Retina (tissue), 1 donor: ENCODE measurements at regions not wholly inside any gene's neighbourhood (a gene's known extent, or its start where the extent isn't known, plus 50 kb on each side); places are given as distances from the start of the nearest gene placed in this dataset.
"Not testable (repeated sequence)": the region's sequence is repeated elsewhere in the genome, so short reads cannot be mapped to it uniquely, and the experiment has no call there.

ENCODE experiments used
- DNase-seq: peaks from one replicate; pipeline ENCODE4 v3.0.0-alpha.2; 2016

DNA sequence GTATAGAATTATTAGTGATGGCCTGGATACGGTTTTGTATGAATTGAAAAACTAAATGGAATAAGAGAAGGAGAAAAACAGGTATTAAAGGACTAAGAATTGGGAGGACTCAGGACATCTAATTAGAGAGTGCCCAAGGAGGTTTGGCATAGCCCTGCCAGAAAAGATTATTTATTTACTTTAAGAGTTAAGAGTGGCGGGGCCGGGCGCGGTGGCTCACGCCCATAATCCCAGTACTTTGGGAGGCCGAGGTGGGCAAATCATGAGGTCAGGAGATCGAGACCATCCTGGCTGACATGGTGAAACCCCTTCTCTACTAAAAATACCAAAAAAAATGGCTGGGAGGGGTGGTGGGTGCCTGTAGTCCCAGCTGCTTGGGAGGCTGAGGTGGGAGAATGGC, 115.2 kb upstream of the KCNJ3 start:
- not testable (repeated sequence) for DNase-seq

DNA sequence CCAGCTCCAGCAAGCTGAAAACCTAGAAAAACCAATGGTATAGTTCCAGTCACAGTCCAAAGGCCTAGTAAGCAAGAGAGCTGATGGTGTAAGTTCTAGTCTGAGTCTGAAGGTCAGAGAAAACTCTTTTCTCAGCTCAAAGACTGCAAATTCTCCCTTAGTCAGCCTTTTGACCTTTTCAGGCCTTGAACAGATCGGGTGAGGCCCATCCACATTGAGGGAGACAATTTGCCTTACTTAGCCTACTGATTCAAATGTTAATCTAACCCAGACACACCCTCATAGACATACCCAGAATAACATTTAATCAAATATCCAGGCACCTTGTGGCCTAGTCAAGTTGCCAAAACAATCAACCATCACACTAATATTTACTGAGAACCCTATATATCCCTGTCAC, 110.8 kb upstream of the KCNJ3 start:
- no peak for DNase-seq

DNA sequence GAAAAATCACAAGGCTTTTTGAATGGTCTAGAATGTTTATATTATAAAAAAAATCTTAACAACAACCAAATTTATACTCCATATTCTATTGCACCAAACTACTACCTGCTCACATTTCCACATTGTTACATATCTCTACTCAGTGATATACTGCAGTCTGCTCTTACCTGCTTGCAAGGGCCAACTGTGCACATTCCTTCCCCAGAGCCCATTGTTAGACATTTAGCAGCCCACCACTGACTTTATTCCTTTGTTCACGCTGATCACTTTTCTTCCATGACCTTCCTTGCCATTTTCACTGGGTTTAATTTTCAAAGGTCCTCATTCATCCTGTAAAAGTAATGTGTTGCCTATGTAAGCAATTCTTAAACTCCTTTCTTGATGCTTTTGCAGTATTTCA, 109.7 kb upstream of the KCNJ3 start:
- DNase-seq = no peak

DNA sequence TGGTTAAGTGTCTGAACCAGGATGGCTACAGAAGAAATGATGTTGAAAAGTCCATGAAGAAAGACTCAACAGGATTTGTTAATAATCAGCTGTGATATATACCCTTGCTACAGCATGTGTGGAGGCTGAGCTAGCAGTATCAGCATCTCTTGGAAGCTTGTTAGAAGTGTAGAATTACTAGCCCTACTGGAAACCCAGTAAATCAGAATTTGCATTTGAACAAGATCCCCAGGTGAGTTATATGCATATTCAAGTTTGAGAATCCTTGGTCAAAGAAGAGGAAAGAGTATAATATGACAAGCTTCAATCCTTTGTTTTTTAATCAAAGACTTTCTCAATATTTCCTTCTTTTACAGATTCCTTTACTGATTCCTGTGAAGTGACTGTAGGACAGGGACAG, 109.0 kb upstream of the KCNJ3 start:
- DNase-seq = no peak

DNA sequence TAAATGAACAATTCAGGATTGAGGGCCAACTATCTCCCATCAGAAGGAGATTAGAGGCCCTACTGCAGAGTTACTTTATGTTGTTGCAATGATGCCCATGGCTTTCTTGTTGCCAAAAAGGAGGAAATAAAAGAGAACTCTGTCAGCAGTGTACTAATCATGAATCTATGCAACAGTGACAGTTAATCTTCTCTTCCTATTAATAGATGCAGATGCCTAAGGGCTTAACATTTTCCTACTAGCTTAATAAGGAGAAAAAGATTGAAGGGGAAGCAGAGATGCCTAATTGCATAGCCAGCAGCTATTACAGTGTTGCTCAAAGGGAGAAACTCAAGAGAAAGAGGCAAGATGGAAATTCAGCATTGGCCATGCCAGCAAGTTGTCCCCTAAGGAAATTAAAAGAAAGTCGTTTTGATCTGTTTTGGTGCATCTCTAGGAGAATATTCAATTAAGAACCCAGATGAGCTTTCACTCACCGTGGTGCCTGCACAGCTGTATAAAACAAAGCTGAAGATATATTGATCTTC, 107.1 kb upstream of the KCNJ3 start:
- no peak for DNase-seq

DNA sequence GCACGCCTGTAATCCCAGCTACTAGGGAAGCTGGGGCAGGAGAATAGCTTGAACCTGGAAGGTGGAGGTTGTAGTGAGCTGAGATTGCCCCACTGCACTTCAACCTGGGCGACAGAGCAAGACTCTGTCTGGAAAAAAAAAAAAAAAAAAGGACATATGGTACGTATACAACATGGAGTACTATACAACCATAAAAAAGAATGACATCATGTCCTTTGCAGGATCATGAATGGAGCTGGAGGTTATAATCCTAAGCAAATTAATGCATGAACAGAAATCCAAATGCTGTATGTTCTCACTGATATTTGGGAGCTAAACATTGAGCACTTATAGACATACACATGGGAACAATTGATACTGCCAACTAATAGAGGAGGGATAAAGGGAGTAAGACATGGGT, 99.3 kb upstream of the KCNJ3 start:
- DNase-seq = no peak

DNA sequence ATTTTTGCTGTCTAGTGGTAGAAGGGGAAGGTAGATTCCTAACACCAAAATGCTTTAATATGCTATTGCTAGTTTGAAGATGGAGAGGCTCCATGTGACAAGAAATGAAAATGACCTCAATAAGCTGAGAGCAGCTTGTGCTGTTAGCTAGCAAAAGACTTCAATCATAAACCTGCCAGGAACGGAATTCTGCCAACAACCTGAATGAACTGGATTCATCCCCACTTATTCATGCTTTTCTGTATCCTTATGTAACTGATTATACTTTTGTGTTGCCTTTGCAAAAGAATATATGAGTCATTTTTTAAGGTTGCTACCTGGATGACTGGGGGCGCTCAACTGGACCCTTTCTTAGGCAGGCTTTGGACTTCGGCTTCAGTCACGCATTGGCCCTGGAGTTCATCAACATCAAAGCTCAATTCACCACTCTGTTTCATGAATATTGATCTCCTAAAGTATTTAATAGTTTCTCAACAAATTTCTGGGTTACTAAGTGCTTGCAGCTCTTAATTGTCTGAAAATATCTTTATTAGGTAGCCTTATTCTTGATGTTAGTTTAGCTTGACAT, 97.5 kb upstream of the KCNJ3 start:
- no peak for DNase-seq

DNA sequence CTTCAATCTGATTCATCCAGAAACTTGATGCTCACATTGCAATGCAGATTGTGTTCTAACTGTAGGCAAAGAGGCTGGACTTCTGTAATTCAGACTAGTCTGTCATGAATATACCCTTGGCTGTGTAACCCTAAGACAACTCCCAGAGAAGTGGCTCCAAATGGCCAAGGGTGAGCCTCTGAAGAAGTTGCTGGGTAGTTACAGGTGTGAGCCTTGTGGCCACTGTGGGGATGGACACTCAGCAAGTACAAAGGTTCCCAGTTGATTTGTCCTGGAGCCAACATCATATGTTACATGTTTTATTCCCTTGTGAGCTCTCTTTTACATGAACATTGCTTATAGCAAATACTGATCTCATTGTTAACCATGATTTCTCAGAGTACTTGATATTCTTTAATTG, 94.8 kb upstream of the KCNJ3 start:
- no peak for DNase-seq

DNA sequence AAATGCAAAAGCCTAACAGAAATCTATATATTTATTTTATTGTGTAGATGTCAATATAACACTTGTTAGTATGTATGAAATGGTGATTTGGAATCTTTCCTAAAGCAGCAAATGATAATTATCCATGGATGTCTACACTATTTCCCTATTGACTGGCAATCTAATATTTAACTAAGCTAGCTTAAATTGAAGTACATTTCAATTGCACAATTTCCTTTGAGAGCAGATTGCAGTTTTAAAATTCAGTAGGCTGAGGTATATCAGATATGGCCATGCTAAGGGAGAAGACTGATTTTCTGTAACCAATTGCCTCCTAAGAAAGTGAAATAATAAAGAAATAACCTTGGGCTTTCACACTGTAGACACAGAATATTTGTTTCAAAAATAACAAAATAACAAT, 90.1 kb upstream of the KCNJ3 start:
- DNase-seq = no peak

DNA sequence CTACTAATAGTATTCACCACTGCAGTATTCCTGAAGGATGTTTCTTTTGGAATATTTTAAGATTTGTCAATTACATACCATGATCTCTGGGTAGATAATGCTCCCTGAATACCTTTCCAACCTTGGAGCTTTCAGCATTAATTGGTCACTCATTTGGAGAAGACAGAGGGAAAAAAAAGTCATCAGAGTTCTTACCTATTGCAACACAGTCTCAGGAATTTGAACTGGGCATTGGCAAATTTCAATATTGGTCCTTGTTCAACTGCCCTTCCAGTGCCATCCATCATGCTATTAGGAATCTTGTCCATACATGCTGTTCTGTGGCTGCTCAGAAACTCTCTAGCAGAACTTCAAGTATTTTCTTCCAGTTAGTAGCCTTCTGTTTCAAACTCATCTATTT, 83.6 kb upstream of the KCNJ3 start:
- DNase-seq = no peak

DNA sequence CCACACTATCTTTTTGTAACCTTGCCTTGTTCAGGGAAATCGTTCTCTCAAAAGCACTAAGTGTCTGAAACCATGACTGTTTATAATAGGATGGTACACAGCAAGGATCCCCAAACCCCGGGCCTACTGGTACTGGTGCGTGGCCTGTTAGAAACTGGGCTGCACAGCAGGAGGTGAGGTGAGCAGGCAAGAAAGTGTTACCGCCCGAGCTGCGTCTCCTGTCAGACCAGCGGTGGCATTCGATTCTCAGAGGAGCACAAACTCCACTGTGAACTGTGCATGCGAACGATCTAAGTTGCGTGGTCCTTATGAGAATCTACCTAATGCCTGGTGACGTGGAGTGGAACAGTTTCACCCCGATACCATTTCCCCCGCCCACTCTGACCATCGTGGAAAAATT, 81.8 kb upstream of the KCNJ3 start:
- DNase-seq = no peak

DNA sequence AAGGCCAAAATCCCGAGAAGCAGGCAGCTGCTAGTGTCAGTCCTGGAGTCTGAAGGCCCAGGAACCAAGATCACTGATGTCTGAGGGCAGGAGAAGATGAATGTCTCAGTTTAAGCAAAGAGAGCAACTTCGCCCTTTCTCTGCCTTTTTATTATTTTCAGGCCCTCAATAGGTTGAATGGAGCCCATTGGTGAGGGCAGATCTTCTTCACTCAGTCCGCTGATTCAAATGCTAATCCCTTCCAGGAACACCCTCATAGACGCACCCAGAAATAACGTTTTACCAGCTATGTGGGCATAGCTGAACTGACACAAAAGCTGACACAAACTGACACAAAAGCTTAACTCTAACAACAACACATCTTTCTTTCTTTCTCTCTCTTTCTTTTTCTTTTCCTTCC, 78.0 kb upstream of the KCNJ3 start:
- no peak for DNase-seq

DNA sequence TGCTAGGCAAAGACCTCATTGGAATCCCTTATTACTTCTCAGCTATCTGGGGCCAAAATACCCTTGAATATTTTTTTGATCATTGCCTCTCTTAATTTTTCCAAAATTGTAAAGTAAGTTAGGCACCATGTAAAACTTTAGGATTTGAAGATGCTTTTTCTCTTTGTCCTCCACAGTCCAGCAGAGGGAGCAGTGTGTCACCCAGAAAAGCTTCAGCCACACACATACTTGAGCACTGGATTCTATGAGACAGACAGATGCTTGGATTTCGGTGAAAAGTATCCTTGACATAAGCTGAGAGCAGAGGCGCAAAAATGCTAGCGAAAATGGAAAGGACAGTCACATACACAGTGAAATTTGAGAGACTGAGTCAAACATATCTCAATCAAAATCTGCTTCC, 74.7 kb upstream of the KCNJ3 start:
- DNase-seq = peak; percentile 64

DNA sequence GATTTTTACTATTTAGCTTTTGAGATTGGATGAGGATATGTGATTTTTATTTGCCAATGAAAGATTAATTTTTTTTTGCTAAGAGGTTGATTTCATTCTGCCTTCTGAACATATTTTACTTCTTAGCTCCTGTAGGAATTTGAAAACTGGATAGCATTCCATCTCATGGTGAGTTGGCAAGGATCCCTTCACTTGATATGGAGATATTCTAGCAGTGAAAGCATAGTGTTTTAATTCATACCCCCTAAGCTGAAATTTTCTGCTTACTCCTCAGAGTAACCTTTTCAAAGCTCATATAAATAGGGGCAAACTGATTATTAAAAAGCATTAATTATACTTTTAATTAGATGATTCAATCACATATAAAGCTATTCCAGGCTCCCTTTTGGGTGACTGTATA, 61.0 kb upstream of the KCNJ3 start:
- DNase-seq = no peak

DNA sequence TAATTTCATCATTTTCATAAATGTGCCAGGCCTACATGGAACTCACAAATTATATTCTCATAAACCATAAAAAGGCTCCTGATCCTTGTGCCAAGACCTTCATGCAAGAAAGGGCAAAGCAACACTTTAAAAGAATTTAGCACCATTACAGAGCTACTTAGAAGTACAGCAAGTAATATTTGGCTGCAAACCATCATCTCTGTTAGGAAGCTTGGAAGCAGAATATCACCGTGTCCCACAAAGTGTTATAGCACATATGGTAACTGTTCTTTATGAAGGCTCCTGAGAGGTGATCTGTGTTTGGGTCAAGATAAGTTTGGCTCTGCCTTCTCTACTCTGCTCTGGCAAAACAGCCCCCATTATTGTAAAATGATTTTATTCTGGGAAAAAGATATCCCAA, 59.7 kb upstream of the KCNJ3 start:
- no peak for DNase-seq

DNA sequence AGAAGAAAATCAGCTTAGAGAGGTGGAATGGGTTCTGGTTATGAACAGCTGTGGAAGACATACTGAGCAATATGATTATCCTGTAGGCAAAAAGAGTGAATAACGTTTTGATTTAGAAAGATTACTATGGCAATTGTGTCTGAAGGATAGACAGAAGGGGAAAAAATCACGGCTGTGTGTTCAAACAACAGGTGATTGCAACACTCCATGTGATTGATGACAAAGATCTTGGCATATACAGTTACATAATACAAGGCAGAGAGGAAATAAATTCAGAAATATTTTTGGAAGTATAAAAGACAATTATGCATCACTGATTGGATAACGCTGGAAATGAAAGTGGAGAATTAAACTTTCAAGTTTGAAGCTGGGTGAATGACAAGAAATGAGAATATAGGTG, 58.5 kb upstream of the KCNJ3 start:
- DNase-seq = no peak
